HG03558 (cell line): ENCODE measurements at regions not wholly inside any gene's neighbourhood (a gene's known extent, or its start where the extent isn't known, plus 50 kb on each side); places are given as distances from the start of the nearest gene placed in this dataset.

Experiments
- ATAC-seq: cut with Tn5 transposase; IDR thresholded peaks from one replicate; pipeline ENCODE4 v1.9.1; 2021; ENCODE audit warnings: moderate number of reproducible peaks; ENCODE audit not compliant: unreplicated experiment; ENCODE audit errors: extremely low read depth

- ATAC-seq, result no peak
Measured at GRCh38 chr16:85173146-85173980, 61.1 kb upstream of the CIBAR2 start.

DNA sequence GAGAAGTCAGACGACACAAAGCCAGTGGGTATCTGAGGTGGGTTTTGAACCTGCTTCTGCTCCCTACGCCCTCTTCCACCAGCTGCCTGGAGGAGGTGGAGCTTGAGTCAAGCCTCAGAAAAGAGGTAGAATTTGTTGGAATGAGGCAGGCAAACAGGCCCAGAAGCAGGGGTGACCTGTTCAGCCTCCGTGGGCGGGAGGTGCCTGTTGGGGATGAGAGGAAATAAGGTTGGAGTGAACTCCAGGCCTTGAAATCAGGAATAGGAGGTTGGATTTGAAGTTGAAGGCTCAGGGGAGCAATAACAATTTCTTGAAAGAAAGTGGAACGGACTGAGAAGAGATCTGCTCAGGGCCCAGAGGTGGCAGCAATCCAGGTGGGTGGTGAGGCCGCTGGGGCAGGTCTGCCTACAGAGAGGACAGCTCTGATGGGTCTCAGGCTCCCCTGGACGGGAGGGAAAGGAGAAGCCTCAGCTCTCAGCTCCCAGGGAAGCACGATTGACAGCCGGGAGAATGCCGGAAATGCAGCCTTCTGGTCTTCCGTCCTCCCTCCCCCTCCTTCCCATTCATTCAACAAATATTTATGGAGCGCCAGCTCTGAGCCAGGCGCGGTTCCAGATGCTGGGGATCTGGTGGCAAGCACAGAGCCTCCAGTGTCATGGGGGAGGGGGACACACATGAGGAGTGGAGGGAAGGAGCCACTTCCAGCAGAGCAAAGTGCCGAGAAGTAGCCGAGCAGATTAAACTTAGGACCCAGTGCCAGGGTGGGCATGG lies 61.9 kb upstream of the CIBAR2 start:
- ATAC-seq, result no peak

DNA sequence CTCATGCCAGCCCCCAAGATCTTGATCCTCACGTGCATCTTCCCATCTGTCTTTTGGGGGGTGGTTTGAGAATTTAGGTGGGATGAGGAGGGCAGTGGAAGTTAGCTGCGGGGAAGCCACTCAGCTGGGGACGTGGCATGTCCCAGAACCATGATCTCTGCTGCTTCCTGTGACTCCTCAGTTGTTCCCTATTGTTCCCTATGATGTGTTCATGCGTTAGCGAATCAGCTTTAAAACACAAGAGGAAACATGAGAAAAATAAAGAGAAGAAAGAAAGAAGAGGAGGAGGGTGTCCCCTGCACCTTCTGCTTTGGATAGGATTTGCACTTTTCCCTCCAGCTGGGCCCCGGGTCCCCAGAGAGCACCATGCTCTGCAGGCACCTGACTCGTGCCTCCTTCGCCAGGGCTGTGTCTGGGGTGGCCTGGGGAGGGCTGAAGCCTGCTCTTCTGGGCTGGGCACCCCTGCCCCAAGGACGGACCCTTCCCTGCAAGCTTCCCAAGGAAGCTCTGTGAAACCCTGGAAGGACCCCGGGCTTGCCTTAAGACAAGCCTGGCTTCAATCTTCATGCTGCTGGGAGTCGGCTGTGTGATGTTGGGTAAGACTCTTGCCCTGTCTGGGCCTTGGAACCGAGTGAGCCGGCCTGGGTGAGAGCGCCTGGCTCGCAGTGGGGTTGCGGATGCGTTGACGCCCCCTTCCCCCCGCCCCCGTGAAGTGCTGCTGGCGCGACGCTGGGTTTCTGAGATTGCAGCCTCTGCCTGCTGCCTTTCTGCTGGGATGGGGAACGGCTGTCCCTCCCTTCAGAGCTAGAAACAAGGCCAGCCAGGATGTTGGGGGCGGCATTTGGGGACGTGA lies 62.8 kb upstream of the CIBAR2 start:
- ATAC-seq, result no peak

- no peak for ATAC-seq
Measured at GRCh38 chr16:85175724-85176233, 63.5 kb upstream of the CIBAR2 start.

DNA sequence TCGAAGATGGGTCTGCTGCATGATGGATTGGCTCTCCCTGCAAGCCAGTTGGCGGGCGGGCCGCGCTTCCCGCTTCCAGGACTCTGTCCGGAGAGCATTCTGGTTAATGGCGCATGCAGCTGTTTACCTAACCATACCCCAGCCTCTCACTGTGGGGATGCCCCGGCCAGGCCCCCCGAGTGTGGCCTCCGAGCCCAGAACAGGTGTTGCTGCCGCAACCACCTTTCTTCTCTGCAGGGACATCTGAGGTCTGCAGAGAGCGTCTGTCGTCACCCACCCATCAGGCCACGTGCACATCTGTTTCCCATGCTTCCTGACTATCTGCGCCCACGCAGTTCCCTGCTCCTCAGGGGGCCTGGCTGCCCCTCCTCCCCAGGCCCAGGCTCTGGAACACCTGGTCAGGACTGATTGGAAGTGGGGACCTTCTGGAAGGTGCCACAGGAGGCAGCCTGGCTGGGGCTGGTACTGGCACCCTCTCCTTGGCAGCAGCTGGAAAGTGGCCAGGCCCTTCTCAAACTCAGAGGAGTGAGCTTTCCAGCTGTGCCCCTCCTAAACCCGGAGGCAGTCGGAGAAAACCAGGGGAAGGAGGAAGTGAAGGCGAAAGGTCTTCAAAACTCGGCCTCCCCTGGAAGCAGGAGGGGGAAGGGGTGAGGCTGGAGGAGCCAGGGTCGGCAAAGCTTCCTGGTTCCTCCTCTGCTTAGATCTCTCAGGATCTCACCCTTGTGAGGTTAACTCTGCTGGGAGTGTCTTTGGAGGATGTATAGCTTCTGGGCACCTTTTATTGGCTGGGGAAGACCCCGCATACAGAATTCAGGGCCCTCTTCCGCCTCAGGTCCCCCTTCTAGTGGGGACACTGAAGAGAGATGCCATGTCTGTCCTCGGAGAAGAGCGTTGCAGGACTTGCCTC lies 64.5 kb upstream of the CIBAR2 start:
- no peak for ATAC-seq

DNA sequence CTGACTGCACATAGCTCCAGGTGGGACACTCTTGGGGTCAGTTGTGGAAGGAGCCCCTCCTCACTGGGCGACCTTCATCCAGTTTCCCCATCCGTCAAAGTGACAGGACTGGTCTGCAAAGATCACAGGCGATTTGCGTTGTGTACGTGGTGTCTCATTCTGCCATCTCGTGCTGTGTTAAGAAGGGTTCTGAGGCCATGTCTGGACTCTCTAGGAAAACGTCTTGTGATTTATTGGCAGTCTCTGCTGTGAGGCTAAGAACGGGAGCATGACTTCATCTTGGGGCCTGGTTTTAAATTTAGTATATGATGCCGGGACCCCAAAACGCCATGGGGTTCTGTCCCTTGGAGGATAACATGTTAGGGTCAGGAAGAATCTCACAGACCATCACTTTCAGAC lies 65.2 kb upstream of the CIBAR2 start:
- no peak for ATAC-seq

GRCh38 chr16:85178006-85178591 lies 65.8 kb upstream of the CIBAR2 start:
- no peak for ATAC-seq

- ATAC-seq, result no peak
Measured at GRCh38 chr16:85178596-85178995, 66.3 kb upstream of the CIBAR2 start.

- ATAC-seq, result no peak
Measured at GRCh38 chr16:85179344-85180046, 67.2 kb upstream of the CIBAR2 start.

GRCh38 chr16:85180047-85180826 lies 68.0 kb upstream of the CIBAR2 start:
- no peak for ATAC-seq

DNA sequence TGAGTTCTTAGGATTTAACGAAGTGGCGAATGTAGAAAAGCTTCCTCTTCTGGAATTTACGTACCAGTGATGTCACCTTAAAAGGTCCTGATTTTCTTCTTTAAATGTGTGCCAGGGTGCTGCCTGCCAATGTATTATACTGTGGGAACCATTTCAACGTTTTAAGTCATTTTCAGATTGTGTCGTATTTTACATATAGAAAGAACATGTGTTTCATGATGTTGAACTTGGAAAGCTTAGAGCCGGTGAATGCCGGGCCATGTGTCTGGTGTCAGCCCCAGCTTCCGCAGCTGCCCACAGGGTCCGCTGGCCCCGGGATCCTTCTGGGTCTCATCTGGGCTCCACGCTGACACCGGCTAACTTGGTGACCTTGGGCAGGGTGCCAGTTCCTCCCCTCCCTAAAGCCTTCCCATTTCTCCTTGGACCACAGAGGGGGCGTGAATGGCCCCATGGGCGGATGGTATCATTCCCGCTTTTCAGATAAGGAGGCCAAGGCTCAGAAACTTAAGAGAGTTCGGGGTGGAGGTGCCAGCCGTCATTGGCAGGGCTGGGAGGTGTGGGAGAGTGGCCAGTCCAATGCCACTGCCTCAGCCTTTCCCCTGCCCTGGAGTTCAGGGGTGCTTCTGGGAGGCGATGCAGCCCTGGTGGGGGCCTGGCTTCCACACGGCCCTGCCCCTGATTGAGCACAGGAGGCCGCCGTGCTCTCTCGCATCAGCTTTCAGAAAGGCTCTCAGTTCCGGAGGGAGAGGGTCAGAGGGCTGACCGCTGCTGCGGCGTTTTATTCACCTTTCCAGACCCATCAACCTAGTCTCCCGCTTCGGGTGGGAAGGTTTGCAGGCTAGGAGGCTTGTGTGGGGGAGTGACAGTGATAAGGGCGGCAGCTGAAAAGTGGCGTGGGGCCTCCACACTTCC lies 68.8 kb upstream of the CIBAR2 start:
- no peak for ATAC-seq

GRCh38 chr16:85181739-85182129 lies 69.5 kb upstream of the CIBAR2 start:
- no peak for ATAC-seq

DNA sequence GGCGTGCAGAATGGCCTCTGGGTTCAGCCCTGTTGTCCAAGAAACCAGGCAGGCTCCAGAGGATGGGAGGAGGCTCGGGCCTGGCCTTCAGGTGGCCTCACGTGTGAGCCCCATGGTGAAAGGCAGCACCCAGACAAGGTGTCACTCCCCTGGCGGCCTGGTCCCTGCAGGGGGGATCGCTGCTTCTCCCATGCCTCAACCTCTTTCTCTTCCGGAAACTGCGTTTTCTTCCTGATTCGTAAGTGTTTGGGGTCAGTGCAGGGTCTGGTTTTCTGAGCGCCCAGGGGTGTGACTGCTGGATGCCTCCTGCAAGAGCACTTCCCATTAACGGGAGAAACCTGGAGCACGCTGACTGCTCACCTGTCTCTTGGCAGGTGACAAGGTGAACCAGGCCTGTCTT lies 70.0 kb upstream of the CIBAR2 start:
- ATAC-seq, result no peak

GRCh38 chr16:85182774-85183173 lies 70.5 kb upstream of the CIBAR2 start:
- ATAC-seq, result no peak

DNA sequence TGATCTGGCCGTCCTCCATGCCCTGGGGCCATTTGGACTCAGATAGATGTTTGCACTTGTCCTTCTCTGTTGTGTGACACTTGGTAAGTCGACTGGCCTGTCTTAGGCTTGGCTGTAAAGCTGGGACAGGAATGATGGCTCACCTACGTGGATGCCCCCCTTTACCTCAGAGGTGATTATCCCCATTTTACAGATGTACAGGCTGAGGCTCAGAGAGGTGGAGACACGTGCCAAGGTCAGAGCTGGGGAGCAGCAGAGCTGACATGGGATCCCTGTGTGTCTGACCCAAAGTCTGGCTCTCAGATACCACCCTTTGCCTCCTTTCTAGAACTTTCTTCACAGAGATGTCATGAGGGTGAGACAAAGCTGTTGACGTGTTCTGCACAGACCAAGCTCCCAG lies 71.3 kb upstream of the CIBAR2 start:
- no peak for ATAC-seq

GRCh38 chr16:85184404-85184803 lies 72.1 kb upstream of the CIBAR2 start:
- no peak for ATAC-seq
